ENCODE measurements at regions not wholly inside any gene's neighbourhood (a gene's known extent, or its start where the extent isn't known, plus 50 kb on each side); places are given as distances from the start of the nearest gene placed in this dataset.

DNA sequence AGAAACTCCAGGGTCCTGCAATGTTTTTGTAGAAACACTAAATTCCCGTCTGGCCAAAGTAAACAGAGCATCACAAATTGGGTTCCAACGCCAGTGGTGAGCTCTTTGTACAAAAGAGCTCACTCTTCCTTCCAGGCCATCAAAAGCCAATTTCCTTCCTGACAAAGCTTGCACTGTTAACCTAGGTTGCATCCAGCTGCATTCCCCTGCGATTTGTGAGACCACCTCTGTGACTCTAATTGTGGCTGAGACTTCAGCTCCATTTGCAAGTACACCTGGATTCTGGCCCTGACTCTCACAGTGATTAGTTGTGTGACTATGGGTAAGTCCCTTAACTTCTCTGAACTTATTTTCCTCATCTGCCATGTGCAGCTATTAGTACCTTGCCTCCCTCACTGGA is 212.5 kb upstream of the CXorf66 start:
- no peaks in the 10 kb centered on the region for H4K20me1 ChIP-seq (ENCODE audit: insufficient read depth, low read length, poor library complexity, severe bottlenecking)
- no peaks in the 10 kb centered on the region for H3K4me1 ChIP-seq (ENCODE audit: insufficient read depth, low read length, poor library complexity, severe bottlenecking)
- H3F3A ChIP-seq (ENCODE audit: low read depth) = no peaks in the 10 kb centered on the region
- no peak overlapping the region for H3K4me2 ChIP-seq (ENCODE audit: low read depth, low read length, poor library complexity, severe bottlenecking)
- H3K4me3 ChIP-seq (ENCODE audit: low read length, poor library complexity, severe bottlenecking) = no peak overlapping the region
- H3K79me2 ChIP-seq (ENCODE audit: insufficient read depth, low read length) = no peaks in the 10 kb centered on the region
- H3K27me3 ChIP-seq (ENCODE audit: insufficient read depth, low read length, poor library complexity, severe bottlenecking) = no peaks in the 10 kb centered on the region
- TF ChIP-seq EZH2phosphoT487 (IDR thresholded peaks at IDR 0.05; ENCODE audit: borderline replicate concordance) = no peak
- TF ChIP-seq, protein P1, sequence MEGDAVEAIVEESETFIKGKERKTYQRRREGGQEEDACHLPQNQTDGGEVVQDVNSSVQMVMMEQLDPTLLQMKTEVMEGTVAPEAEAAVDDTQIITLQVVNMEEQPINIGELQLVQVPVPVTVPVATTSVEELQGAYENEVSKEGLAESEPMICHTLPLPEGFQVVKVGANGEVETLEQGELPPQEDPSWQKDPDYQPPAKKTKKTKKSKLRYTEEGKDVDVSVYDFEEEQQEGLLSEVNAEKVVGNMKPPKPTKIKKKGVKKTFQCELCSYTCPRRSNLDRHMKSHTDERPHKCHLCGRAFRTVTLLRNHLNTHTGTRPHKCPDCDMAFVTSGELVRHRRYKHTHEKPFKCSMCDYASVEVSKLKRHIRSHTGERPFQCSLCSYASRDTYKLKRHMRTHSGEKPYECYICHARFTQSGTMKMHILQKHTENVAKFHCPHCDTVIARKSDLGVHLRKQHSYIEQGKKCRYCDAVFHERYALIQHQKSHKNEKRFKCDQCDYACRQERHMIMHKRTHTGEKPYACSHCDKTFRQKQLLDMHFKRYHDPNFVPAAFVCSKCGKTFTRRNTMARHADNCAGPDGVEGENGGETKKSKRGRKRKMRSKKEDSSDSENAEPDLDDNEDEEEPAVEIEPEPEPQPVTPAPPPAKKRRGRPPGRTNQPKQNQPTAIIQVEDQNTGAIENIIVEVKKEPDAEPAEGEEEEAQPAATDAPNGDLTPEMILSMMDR (conservative IDR thresholded peaks at IDR 0.05; ENCODE audit: low read length) = no peak
- H3K9ac ChIP-seq (ENCODE audit: low read depth, low read length, poor library complexity, severe bottlenecking) = no peak overlapping the region
- H3K9me3 ChIP-seq (ENCODE audit: insufficient read depth, low read depth, low read length) = no peaks in the 10 kb centered on the region
- no peaks in the 10 kb centered on the region for H3K36me3 ChIP-seq (ENCODE audit: insufficient read depth, low read length)
- H3K9me2 ChIP-seq (replicated peaks; ENCODE audit: low read depth, low read length) = no peaks in the 10 kb centered on the region
- no peak overlapping the region for H2AFZ ChIP-seq (ENCODE audit: low read length)

DNA sequence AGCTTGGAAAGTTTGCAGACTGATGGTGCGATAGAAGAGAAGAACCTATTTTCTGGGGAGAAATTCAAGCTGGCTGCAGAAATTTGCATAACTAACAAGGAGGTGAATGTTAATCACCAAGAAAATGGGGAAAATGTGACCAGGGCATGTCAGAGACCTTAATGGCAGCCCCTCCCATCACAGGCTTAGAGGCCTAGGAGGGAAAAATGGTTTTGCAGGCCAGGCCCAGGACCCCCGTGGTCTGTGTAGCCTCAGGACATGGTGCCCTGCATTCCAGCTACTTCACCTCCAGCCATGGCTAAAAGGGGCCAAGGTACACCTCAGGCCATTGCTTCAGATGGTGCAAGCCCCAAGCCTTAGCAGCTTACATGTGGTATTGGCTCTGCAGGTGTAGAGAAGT is 207.1 kb upstream of the CXorf66 start:
- H3K4me1 ChIP-seq (ENCODE audit: insufficient read depth, low read length, poor library complexity, severe bottlenecking) = no peaks in the 10 kb centered on the region
- no peaks in the 10 kb centered on the region for H3K36me3 ChIP-seq (ENCODE audit: insufficient read depth, low read length)
- H3K27me3 ChIP-seq (ENCODE audit: insufficient read depth, low read length, poor library complexity, severe bottlenecking) = no peaks in the 10 kb centered on the region
- no peak overlapping the region for H3K4me2 ChIP-seq (ENCODE audit: low read depth, low read length, poor library complexity, severe bottlenecking)
- no peak overlapping the region for H3K9ac ChIP-seq (ENCODE audit: low read depth, low read length, poor library complexity, severe bottlenecking)
- no peaks in the 10 kb centered on the region for H3K9me2 ChIP-seq (replicated peaks; ENCODE audit: low read depth, low read length)
- H4K20me1 ChIP-seq (ENCODE audit: insufficient read depth, low read length, poor library complexity, severe bottlenecking) = no peaks in the 10 kb centered on the region
- H3F3A ChIP-seq (ENCODE audit: low read depth) = no peaks in the 10 kb centered on the region
- no peaks in the 10 kb centered on the region for H3K79me2 ChIP-seq (ENCODE audit: insufficient read depth, low read length)
- H3K9me3 ChIP-seq (ENCODE audit: insufficient read depth, low read depth, low read length) = no peaks in the 10 kb centered on the region
- no peak for TF ChIP-seq EZH2phosphoT487 (IDR thresholded peaks at IDR 0.05; ENCODE audit: borderline replicate concordance)
- TF ChIP-seq, protein P1 (conservative IDR thresholded peaks at IDR 0.05; ENCODE audit: low read length) = no peak
- no peak overlapping the region for H3K4me3 ChIP-seq (ENCODE audit: low read length, poor library complexity, severe bottlenecking)
- H2AFZ ChIP-seq (ENCODE audit: low read length) = no peak overlapping the region

DNA sequence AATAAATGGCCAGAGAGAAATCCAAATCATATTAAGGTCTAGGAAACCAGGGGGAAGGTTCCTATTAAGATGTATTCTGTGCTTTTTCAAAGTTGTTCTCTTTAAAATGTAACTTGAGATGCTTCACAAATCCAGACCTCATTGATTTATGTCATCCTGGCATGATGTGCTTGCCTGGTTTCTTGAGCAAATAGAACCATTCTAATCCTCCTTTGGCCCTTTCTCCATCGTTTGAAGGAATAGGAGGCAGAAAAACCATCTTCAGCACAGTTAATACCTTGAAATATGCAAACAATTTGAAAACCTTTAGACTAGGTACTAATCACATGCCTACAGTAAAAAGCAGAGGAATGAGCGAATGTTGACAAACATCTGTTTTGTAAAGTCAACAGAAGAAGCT is 202.2 kb upstream of the CXorf66 start:
- Histone ChIP-seq H2AFZ (ENCODE audit: low read length) (no peak overlapping the region), H3K36me3 (ENCODE audit: insufficient read depth, low read length) (no peaks in the 10 kb centered on the region), H3K27me3 (ENCODE audit: insufficient read depth, low read length, poor library complexity, severe bottlenecking) (no peaks in the 10 kb centered on the region), H3K4me1 (ENCODE audit: insufficient read depth, low read length, poor library complexity, severe bottlenecking) (no peaks in the 10 kb centered on the region), H3K9ac (ENCODE audit: low read depth, low read length, poor library complexity, severe bottlenecking) (no peak overlapping the region), H3K9me3 (ENCODE audit: insufficient read depth, low read depth, low read length) (no peaks in the 10 kb centered on the region), H3K4me3 (ENCODE audit: low read length, poor library complexity, severe bottlenecking) (no peak overlapping the region), H3K9me2 (replicated peaks; ENCODE audit: low read depth, low read length) (no peaks in the 10 kb centered on the region), H4K20me1 (ENCODE audit: insufficient read depth, low read length, poor library complexity, severe bottlenecking) (no peaks in the 10 kb centered on the region), H3F3A (ENCODE audit: low read depth) (no peaks in the 10 kb centered on the region), H3K79me2 (ENCODE audit: insufficient read depth, low read length) (no peaks in the 10 kb centered on the region), H3K4me2 (ENCODE audit: low read depth, low read length, poor library complexity, severe bottlenecking) (no peak overlapping the region)
- TF ChIP-seq EZH2phosphoT487 (IDR thresholded peaks at IDR 0.05; ENCODE audit: borderline replicate concordance) = no peak
- TF ChIP-seq, protein P1 (conservative IDR thresholded peaks at IDR 0.05; ENCODE audit: low read length) = no peak
